H9 (cell line): ENCODE measurements at regions not wholly inside any gene's neighbourhood (a gene's known extent, or its start where the extent isn't known, plus 50 kb on each side); places are given as distances from the start of the nearest gene placed in this dataset.

ENCODE experiments used
- DNase-seq: peaks from one replicate; pipeline ENCODE4 v3.0.0-alpha.2; 2017
- H2AFZ ChIP-seq: one replicate; pipeline ENCODE4 v1.6.1; 2013; ENCODE audit warnings: mild to moderate bottlenecking, low read length, control low read depth, moderate library complexity
- H2AK5ac ChIP-seq: 2 replicates; pipeline ENCODE4 v1.6.1; 2013; ENCODE audit warnings: low read length, control low read depth, mixed read lengths; ENCODE audit not compliant: insufficient read length
- H2BK120ac ChIP-seq: one replicate; pipeline ENCODE4 v1.6.1; 2013; ENCODE audit warnings: low read depth, mild to moderate bottlenecking, low read length, control low read depth, inconsistent platforms; ENCODE audit not compliant: poor library complexity, severe bottlenecking
- H2BK12ac ChIP-seq: 2 replicates; pipeline ENCODE4 v1.6.1; 2013; ENCODE audit warnings: low read length, control low read depth, mixed read lengths, low read depth; ENCODE audit not compliant: insufficient read length
- H2BK15ac ChIP-seq: 2 replicates; pipeline ENCODE4 v1.6.1; 2013; ENCODE audit warnings: low read depth, low read length, control low read depth
- H2BK20ac ChIP-seq: one replicate; pipeline ENCODE4 v1.6.1; 2013; ENCODE audit warnings: low read depth, mild to moderate bottlenecking, low read length, control low read depth, inconsistent platforms; ENCODE audit not compliant: poor library complexity, severe bottlenecking
- H2BK5ac ChIP-seq: 2 replicates; pipeline ENCODE4 v1.6.1; 2013; ENCODE audit warnings: low read length, control low read depth, mixed read lengths; ENCODE audit not compliant: insufficient read length
- H3K14ac ChIP-seq: 2 replicates; pipeline ENCODE4 v1.6.1; 2013; ENCODE audit warnings: low read length, control low read depth; ENCODE audit not compliant: insufficient read depth
- H3K18ac ChIP-seq: 2 replicates; pipeline ENCODE4 v1.6.1; 2013; ENCODE audit warnings: low read depth, mild to moderate bottlenecking, mixed read lengths, low read length, control low read depth; ENCODE audit not compliant: insufficient read length
- H3K23ac ChIP-seq: 2 replicates; pipeline ENCODE4 v1.6.1; 2013; ENCODE audit warnings: low read length, control low read depth, mixed read lengths, low read depth; ENCODE audit not compliant: insufficient read length
- H3K23me2 ChIP-seq: 2 replicates; pipeline ENCODE4 v1.6.1; 2013; ENCODE audit warnings: low read depth, mild to moderate bottlenecking, mixed read lengths, low read length, control low read depth; ENCODE audit not compliant: insufficient read length, poor library complexity, severe bottlenecking
- H3K27ac ChIP-seq: 2 replicates; pipeline ENCODE4 v1.5.1; 2013; ENCODE audit warnings: low read length, control low read depth, mixed read lengths, low read depth; ENCODE audit not compliant: insufficient read length
- H3K27me3 ChIP-seq: 2 replicates; pipeline ENCODE4 v1.6.1; 2013; ENCODE audit warnings: low read length, control low read depth, inconsistent platforms; ENCODE audit not compliant: insufficient read depth
- H3K4ac ChIP-seq: 2 replicates; pipeline ENCODE4 v1.6.1; 2013; ENCODE audit warnings: low read depth, mild to moderate bottlenecking, control low read depth, inconsistent platforms, low read length, moderate library complexity
- H3K4me1 ChIP-seq: 2 replicates; pipeline ENCODE4 v1.6.1; 2013; ENCODE audit warnings: low read length, control low read depth, inconsistent platforms; ENCODE audit not compliant: insufficient read depth
- H3K4me2 ChIP-seq: 2 replicates; pipeline ENCODE4 v1.6.1; 2013; ENCODE audit warnings: low read length, control low read depth, mixed read lengths; ENCODE audit not compliant: insufficient read length, insufficient read depth
- H3K56ac ChIP-seq: 2 replicates; pipeline ENCODE4 v1.6.1; 2013; ENCODE audit warnings: low read depth, mild to moderate bottlenecking, mixed read lengths, low read length, control low read depth; ENCODE audit not compliant: insufficient read length
- H3K79me1 ChIP-seq: 2 replicates; pipeline ENCODE4 v1.6.1; 2013; ENCODE audit warnings: low read depth, mild to moderate bottlenecking, moderate library complexity, low read length, control low read depth, inconsistent platforms; ENCODE audit not compliant: insufficient read depth, poor library complexity, severe bottlenecking
- H3K79me2 ChIP-seq: 2 replicates; pipeline ENCODE4 v1.6.1; 2013; ENCODE audit warnings: low read length, control low read depth, inconsistent platforms; ENCODE audit not compliant: insufficient read depth
- H3K9ac ChIP-seq: 2 replicates; pipeline ENCODE4 v1.6.1; 2013; ENCODE audit warnings: low read length, control low read depth, mixed read lengths; ENCODE audit not compliant: insufficient read length; ENCODE audit errors: extremely low read depth
- H3K9me3 ChIP-seq: one replicate; pipeline ENCODE4 v1.6.1; 2013; ENCODE audit warnings: low read depth, low read length, inconsistent platforms; ENCODE audit not compliant: control insufficient read depth
- H3T11ph ChIP-seq: one replicate; pipeline ENCODE4 v1.6.1; 2013; ENCODE audit warnings: mild to moderate bottlenecking, low read length, control low read depth, inconsistent platforms
- H4K20me1 ChIP-seq: one replicate; pipeline ENCODE4 v1.6.1; 2013; ENCODE audit not compliant: control insufficient read depth, insufficient read length, insufficient read depth
- H4K5ac ChIP-seq: 2 replicates; pipeline ENCODE4 v1.6.1; 2013; ENCODE audit warnings: low read depth, mild to moderate bottlenecking, mixed read lengths, low read length, control low read depth; ENCODE audit not compliant: insufficient read length
- H4K8ac ChIP-seq: replicated peaks from 2 replicates; pipeline ENCODE4 v1.6.1; 2013; ENCODE audit warnings: low read length, control low read depth, mixed read lengths, low read depth; ENCODE audit not compliant: insufficient read length
- H4K91ac ChIP-seq: 2 replicates; pipeline ENCODE4 v1.6.1; 2013; ENCODE audit warnings: low read depth, mild to moderate bottlenecking, moderate library complexity, mixed read lengths, low read length, control low read depth; ENCODE audit not compliant: insufficient read length
- H3K27ac Mint-ChIP-seq, 3 experiments: 2 replicates in 2 of 3; 3 replicates in 1 of 3; pipeline ENCODE4 v1.8.0; 2020 to 2021; ENCODE audit warnings: mixed read lengths in 3 of 3, mild to moderate bottlenecking in 1 of 3, moderate library complexity in 1 of 3
- H3K27me3 Mint-ChIP-seq: 2 replicates; pipeline ENCODE4 v1.8.0; 2021; ENCODE audit warnings: low read depth, mild to moderate bottlenecking, moderate library complexity, mixed read lengths
- H3K36me3 Mint-ChIP-seq, 3 experiments: 2 replicates in 2 of 3; 3 replicates in 1 of 3; pipeline ENCODE4 v1.8.0; 2020 to 2021; ENCODE audit warnings: low read depth in 3 of 3, mixed read lengths in 3 of 3; ENCODE audit not compliant: insufficient read depth in 1 of 3
- H3K4me1 Mint-ChIP-seq, 2 experiments: 2 replicates each; pipeline ENCODE4 v1.8.0; 2020; ENCODE audit warnings: mixed read lengths in 2 of 2
- H3K4me3 Mint-ChIP-seq, 2 experiments: 2 replicates in 1 of 2; 3 replicates in 1 of 2; pipeline ENCODE4 v1.8.0; 2020 to 2021; ENCODE audit warnings: mild to moderate bottlenecking in 2 of 2, mixed read lengths in 2 of 2, moderate library complexity in 1 of 2
- H3K9me3 Mint-ChIP-seq, 2 experiments: 2 replicates in 1 of 2; 3 replicates in 1 of 2; pipeline ENCODE4 v1.8.0; 2020; ENCODE audit warnings: mild to moderate bottlenecking in 2 of 2, mixed read lengths in 2 of 2, moderate library complexity in 1 of 2
- CTCF ChIP-seq: fragments of 200-600 bp; sonication (generic); conservative IDR thresholded peaks from 3 replicates; pipeline ENCODE4 v1.8.0; 2021; ENCODE audit warnings: antibody characterized with exemption, mild to moderate bottlenecking

GRCh38 chr3:94472511-94472910, 409.6 kb downstream of the NSUN3 start:
- Histone ChIP-seq H2BK15ac (no peak overlapping the region), H3K79me2 (no peaks in the 10 kb centered on the region), H2AFZ (no peak overlapping the region), H3K56ac (no peak overlapping the region), H3K27ac (no peak overlapping the region), H3K4me2 (no peak overlapping the region), H3K4me1 (peaks cover 2% of the 10 kb centered on the region; the same call in 1 of the 2 replicates), H3K79me1 (no peaks in the 10 kb centered on the region), H4K91ac (no peak overlapping the region), H3T11ph (no peak overlapping the region), H3K9me3 (no peaks in the 10 kb centered on the region), H2BK12ac (no peak overlapping the region), H3K4ac (no peak overlapping the region), H2BK5ac (no peak overlapping the region), H3K14ac (0 out of 2 replicates have a peak overlapping the region, but pooled peaks have one; percentile 29), H4K5ac (no peak overlapping the region), H2BK120ac (no peak overlapping the region), H3K23ac (no peak overlapping the region), H3K23me2 (no peaks in the 10 kb centered on the region), H2BK20ac (no peak overlapping the region), H3K27me3 (no peaks in the 10 kb centered on the region; the same call in 1 of the 2 replicates), H3K18ac (no peak overlapping the region), H4K20me1 (no peaks in the 10 kb centered on the region), H3K9ac (no peak overlapping the region), H4K8ac (no peak overlapping the region), H2AK5ac (no peak overlapping the region)
- no peak for DNase-seq
- Mint-ChIP-seq H3K27ac (peak overlapping the region in 1 of 3 experiments; percentile 55; a peak in 1 of 7 replicates), H3K4me3 (no peak overlapping the region), H3K4me1 (peaks cover 21 to 24% of the 10 kb centered on the region in 2 experiments), H3K27me3 (no peaks in the 10 kb centered on the region), H3K9me3 (peaks cover 10 to 11% of the 10 kb centered on the region in 2 experiments; a peak in 4 of 5 replicates), H3K36me3 (peaks cover 0 to 7% (median 2%) of the 10 kb centered on the region in 3 experiments; a peak in 4 of 7 replicates)
- no peak for TF ChIP-seq CTCF
